Ovary (tissue), 7 donors: ENCODE measurements at regions not wholly inside any gene's neighbourhood (a gene's known extent, or its start where the extent isn't known, plus 50 kb on each side); places are given as distances from the start of the nearest gene placed in this dataset.

Source experiments
- DNase-seq, 5 donors: peaks; one replicate each; pipeline ENCODE4 v3.0.0-alpha.2; 2019 to 2020
- H3K27ac ChIP-seq, 2 donors: fragments of 200-600 bp; one replicate each; pipeline versions ENCODE4 v1.5.1 to v1.8.0; 2019 to 2022
- H3K27me3 ChIP-seq: fragments of 200-600 bp; one replicate; pipeline ENCODE4 v1.8.0; 2022
- H3K36me3 ChIP-seq: fragments of 200-600 bp; sonication (generic); one replicate; pipeline ENCODE4 v1.5.1; 2019
- H3K4me1 ChIP-seq: one replicate; pipeline ENCODE4 v1.8.1; 2013; ENCODE audit warnings: mild to moderate bottlenecking, moderate library complexity; ENCODE audit not compliant: insufficient read depth
- H3K4me3 ChIP-seq: fragments of 200-600 bp; sonication (generic); one replicate; pipeline ENCODE4 v1.5.1; 2017
- H3K9me3 ChIP-seq, 2 donors: fragments of 200-600 bp in 1 of 2; sonication (generic) in 1 of 2; one replicate each; pipeline versions ENCODE4 v1.5.1 to v1.8.1; 2013 to 2019; ENCODE audit warnings: mild to moderate bottlenecking in 1 of 2, moderate library complexity in 1 of 2
- CTCF ChIP-seq, 3 donors: fragments of 450-650 bp in 2 of 3; fragments of 200-600 bp in 1 of 3; IDR thresholded peaks; one replicate each; pipeline versions ENCODE4 v1.5.1 to v1.8.0; 2016 to 2022; ENCODE audit warnings: antibody characterized with exemption in 3 of 3, mild to moderate bottlenecking in 1 of 3
- EP300 ChIP-seq: sonication (generic); formaldehyde crosslinking; IDR thresholded peaks from one replicate; pipeline ENCODE4 v1.6.1; 2017; ENCODE audit warnings: antibody characterized with exemption
- POLR2A ChIP-seq: fragments of 450-650 bp; IDR thresholded peaks from one replicate; pipeline ENCODE4 v1.6.1; 2017; ENCODE audit warnings: antibody characterized with exemption, mild to moderate bottlenecking, moderate library complexity
- WGBS, 3 donors: extraction: QIAGEN DNeasy Blood & Tissue Kit in 1 of 3; methylation state at CpG; one replicate each; pipeline versions ENCODE4 v1.1.5 to v1.1.7; 2013 to 2017; 5-methylcytosine and 5-hydroxymethylcytosine counted together
- intact Hi-C, 4 donors: fragments of 100-400 bp; cut with DNase I; formaldehyde crosslinking; loops; one replicate each; pipeline versions ENCODE4 v1.11.0 to v1.15.1; 2022 to 2023
- donor health status: DM: no; HTN: no; CAD: no; lungs with moderate emphysema.
- donor health status: DM: no; HTN: no; CAD: no.
- donor health status: Bipolar disorder and iron deficiency.
- donor health status: DM: no; HTN: no; CAD: no.
- donor health status: DM: yes; HTN: yes; CAD: no.

GRCh38 chr9:1946526-1947283 is 68.4 kb upstream of the SMARCA2 start:
- intact Hi-C loops, result loop anchor here in 1 of 4 donors (10.0 kb wide), 1 partner anchor 98 kb away; no protein-coding TSS in a partner anchor
- H3K27me3 ChIP-seq, result no peaks in the 10 kb centered on the region
- no peaks in the 10 kb centered on the region for H3K4me1 ChIP-seq
- 66 to 75% (median 72%) methylated on average over 7 of the region's 7 CpGs for WGBS, 3 donors
- no peak for DNase-seq
- TF ChIP-seq POLR2A (no peak), EP300 (no peak), CTCF (IDR thresholded peaks at IDR 0.05) (no peak)
- no peaks in the 10 kb centered on the region for H3K9me3 ChIP-seq
- no peak overlapping the region for H3K4me3 ChIP-seq
- no peak overlapping the region for H3K27ac ChIP-seq
- no peaks in the 10 kb centered on the region for H3K36me3 ChIP-seq

GRCh38 chr9:1947438-1947837 is 67.7 kb upstream of the SMARCA2 start:
- Histone ChIP-seq H3K4me1 (no peaks in the 10 kb centered on the region), H3K9me3 (no peaks in the 10 kb centered on the region), H3K27ac (no peak overlapping the region), H3K4me3 (no peak overlapping the region), H3K36me3 (no peaks in the 10 kb centered on the region), H3K27me3 (no peaks in the 10 kb centered on the region)
- intact Hi-C loops, result loop anchor here in 1 of 4 donors (10.0 kb wide), 1 partner anchor 97 kb away; no protein-coding TSS in a partner anchor
- TF ChIP-seq EP300, result no peak
- TF ChIP-seq POLR2A, result no peak
- no peak for TF ChIP-seq CTCF (IDR thresholded peaks at IDR 0.05)
- no peak for DNase-seq
- WGBS, 3 donors, result 62 to 68% (median 64%) methylated on average over 4 of the region's 4 CpGs

- H3K27ac ChIP-seq, result no peak overlapping the region
- WGBS, 3 donors, result 92 to 94% (median 92%) methylated on average over 4 of the region's 4 CpGs
- H3K27me3 ChIP-seq, result no peaks in the 10 kb centered on the region
- no peaks in the 10 kb centered on the region for H3K36me3 ChIP-seq
- no peaks in the 10 kb centered on the region for H3K4me1 ChIP-seq
- TF ChIP-seq CTCF (IDR thresholded peaks at IDR 0.05) (no peak), POLR2A (no peak), EP300 (no peak)
- H3K4me3 ChIP-seq, result no peak overlapping the region
- intact Hi-C loops, result loop anchor here in 1 of 4 donors (10.0 kb wide), 1 partner anchor 96 kb away; no protein-coding TSS in a partner anchor
- no peaks in the 10 kb centered on the region for H3K9me3 ChIP-seq
- no peak for DNase-seq
Measured at GRCh38 chr9:1948541-1948940, 66.6 kb upstream of the SMARCA2 start.

- intact Hi-C loops, result no loop called here
- TF ChIP-seq EP300 (no peak), POLR2A (no peak), CTCF (IDR thresholded peaks at IDR 0.05) (no peak)
- H3K27me3 ChIP-seq, result no peaks in the 10 kb centered on the region
- 82 to 86% (median 84%) methylated on average over 2 of the region's 2 CpGs for WGBS, 3 donors
- no peak overlapping the region for H3K4me3 ChIP-seq
- no peaks in the 10 kb centered on the region for H3K9me3 ChIP-seq
- H3K4me1 ChIP-seq, result no peaks in the 10 kb centered on the region
- no peak for DNase-seq
- no peak overlapping the region for H3K27ac ChIP-seq
- no peaks in the 10 kb centered on the region for H3K36me3 ChIP-seq
Measured at GRCh38 chr9:1951446-1951845, 63.7 kb upstream of the SMARCA2 start.
